ENCODE measurements at regions not wholly inside any gene's neighbourhood (a gene's known extent, or its start where the extent isn't known, plus 50 kb on each side); places are given as distances from the start of the nearest gene placed in this dataset.

GRCh38 chr9:714675-715074, 126.8 kb upstream of the DMRT1 start:
- no peak for TF ChIP-seq POLR2A (IDR thresholded peaks at IDR 0.05)
- TF ChIP-seq, protein P1, sequence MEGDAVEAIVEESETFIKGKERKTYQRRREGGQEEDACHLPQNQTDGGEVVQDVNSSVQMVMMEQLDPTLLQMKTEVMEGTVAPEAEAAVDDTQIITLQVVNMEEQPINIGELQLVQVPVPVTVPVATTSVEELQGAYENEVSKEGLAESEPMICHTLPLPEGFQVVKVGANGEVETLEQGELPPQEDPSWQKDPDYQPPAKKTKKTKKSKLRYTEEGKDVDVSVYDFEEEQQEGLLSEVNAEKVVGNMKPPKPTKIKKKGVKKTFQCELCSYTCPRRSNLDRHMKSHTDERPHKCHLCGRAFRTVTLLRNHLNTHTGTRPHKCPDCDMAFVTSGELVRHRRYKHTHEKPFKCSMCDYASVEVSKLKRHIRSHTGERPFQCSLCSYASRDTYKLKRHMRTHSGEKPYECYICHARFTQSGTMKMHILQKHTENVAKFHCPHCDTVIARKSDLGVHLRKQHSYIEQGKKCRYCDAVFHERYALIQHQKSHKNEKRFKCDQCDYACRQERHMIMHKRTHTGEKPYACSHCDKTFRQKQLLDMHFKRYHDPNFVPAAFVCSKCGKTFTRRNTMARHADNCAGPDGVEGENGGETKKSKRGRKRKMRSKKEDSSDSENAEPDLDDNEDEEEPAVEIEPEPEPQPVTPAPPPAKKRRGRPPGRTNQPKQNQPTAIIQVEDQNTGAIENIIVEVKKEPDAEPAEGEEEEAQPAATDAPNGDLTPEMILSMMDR (IDR thresholded peaks at IDR 0.05): no peak
